ENCODE measurements at regions not wholly inside any gene's neighbourhood (a gene's known extent, or its start where the extent isn't known, plus 50 kb on each side); places are given as distances from the start of the nearest gene placed in this dataset.

DNA sequence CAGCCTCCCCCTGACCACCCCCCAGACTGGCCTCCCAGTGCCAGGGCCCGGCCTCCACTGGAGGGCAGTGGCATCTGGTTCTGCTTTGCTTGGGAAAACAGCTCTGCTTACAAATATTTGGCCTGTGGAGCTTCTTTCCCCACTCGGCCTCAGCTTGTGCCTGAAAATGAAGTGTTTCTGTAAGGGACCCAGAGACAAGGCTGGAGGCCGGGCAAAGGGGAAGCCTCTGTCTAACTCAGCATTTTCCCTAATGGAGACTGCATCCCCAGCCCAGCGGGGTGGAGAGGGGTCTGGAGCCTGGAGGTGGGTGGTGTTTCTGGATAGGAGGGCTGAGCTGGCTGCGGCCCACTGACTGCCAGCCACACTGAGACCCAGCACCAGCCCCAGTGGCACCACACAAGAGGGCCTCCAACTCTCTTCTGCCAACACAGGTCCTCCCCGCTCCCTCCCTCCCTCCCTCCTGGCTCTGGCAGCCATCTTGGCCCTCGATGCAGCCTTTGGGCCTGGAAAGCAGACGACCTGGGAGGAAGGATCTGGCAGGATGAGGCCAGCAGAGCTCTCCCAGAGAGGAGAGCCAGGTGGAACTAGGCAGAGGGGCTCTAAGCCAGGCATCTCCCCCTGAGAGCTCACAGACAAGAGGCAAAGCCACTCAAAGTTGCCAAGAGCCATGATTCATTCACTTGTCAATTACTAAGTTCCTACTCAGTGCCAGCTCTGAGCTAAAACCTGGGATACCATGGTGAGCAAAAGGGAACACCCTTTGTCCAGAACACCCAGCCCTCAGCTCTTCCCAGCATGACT lies 77.1 kb upstream of the CD82 start:
- ATAC-seq: no peak
- no peak for FAIRE-seq

DNA sequence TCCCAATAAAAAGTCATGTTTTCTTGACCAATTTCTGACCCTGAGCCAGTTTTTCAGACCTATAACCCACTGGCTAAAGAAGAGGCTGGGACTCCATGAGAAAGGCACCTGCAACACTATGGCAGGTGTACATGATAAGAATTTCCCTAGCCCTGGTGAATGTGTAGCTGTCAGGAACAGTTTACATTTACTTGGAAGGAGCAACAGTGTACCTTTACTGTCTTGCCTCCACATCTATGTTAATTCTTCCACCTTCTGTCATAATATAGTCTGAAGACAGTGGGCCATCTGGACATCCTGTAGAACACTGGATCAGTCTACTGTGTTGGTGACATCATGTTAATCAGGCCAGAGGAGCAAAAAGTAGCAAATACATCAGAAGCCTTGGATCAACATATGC lies 72.1 kb upstream of the CD82 start:
- ATAC-seq (no peak), FAIRE-seq (no peak), DNase-seq (ENCODE audit: low read depth in 1 of 2, low spot score in 1 of 2) (no peak)
- TF ChIP-seq EHF (CRISPR knock-in tag; IDR thresholded peaks at IDR 0.05): no peak
- TF ChIP-seq, protein P1, sequence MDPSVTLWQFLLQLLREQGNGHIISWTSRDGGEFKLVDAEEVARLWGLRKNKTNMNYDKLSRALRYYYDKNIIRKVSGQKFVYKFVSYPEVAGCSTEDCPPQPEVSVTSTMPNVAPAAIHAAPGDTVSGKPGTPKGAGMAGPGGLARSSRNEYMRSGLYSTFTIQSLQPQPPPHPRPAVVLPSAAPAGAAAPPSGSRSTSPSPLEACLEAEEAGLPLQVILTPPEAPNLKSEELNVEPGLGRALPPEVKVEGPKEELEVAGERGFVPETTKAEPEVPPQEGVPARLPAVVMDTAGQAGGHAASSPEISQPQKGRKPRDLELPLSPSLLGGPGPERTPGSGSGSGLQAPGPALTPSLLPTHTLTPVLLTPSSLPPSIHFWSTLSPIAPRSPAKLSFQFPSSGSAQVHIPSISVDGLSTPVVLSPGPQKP (IDR thresholded peaks at IDR 0.05; ENCODE audit: low read depth, low read length): no peak
- TF ChIP-seq HOXB5 (CRISPR knock-in tag; IDR thresholded peaks at IDR 0.05): no peak
- TF ChIP-seq, protein P2, sequence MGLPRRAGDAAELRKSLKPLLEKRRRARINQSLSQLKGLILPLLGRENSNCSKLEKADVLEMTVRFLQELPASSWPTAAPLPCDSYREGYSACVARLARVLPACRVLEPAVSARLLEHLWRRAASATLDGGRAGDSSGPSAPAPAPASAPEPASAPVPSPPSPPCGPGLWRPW (IDR thresholded peaks at IDR 0.05): no peak
- TF ChIP-seq RFX5 (IDR thresholded peaks at IDR 0.05): no peak
- no peak for TF ChIP-seq KDM5A (IDR thresholded peaks at IDR 0.05)
- no peak for TF ChIP-seq ZC3H11A (IDR thresholded peaks at IDR 0.05)
- no peak for TF ChIP-seq FOXS1 (CRISPR knock-in tag; IDR thresholded peaks at IDR 0.05)
- TF ChIP-seq, protein P3, sequence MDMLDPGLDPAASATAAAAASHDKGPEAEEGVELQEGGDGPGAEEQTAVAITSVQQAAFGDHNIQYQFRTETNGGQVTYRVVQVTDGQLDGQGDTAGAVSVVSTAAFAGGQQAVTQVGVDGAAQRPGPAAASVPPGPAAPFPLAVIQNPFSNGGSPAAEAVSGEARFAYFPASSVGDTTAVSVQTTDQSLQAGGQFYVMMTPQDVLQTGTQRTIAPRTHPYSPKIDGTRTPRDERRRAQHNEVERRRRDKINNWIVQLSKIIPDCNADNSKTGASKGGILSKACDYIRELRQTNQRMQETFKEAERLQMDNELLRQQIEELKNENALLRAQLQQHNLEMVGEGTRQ (IDR thresholded peaks at IDR 0.05): no peak
- no peak for TF ChIP-seq POLR2A (IDR thresholded peaks at IDR 0.05; ENCODE audit: low read length)
- no peak for TF ChIP-seq KDM1A (IDR thresholded peaks at IDR 0.05; ENCODE audit: low read depth)
- no peak for TF ChIP-seq FOSL2 (IDR thresholded peaks at IDR 0.05)
- TF ChIP-seq FOSL2 (CRISPR knock-in tag; IDR thresholded peaks at IDR 0.05): no peak
- no peak for TF ChIP-seq RNF2 (IDR thresholded peaks at IDR 0.05; ENCODE audit: borderline replicate concordance, low read depth)
- no peak for TF ChIP-seq BHLHE40 (IDR thresholded peaks at IDR 0.05; ENCODE audit: low read depth, low read length)
- TF ChIP-seq HOXA7 (CRISPR knock-in tag; IDR thresholded peaks at IDR 0.05): no peak
- TF ChIP-seq HOXB13 (CRISPR knock-in tag; IDR thresholded peaks at IDR 0.05; ENCODE audit: low read depth): no peak
- TF ChIP-seq FOSB (CRISPR knock-in tag; IDR thresholded peaks at IDR 0.05): no peak
- TF ChIP-seq, protein P4, sequence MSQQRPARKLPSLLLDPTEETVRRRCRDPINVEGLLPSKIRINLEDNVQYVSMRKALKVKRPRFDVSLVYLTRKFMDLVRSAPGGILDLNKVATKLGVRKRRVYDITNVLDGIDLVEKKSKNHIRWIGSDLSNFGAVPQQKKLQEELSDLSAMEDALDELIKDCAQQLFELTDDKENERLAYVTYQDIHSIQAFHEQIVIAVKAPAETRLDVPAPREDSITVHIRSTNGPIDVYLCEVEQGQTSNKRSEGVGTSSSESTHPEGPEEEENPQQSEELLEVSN (IDR thresholded peaks at IDR 0.05; ENCODE audit: borderline replicate concordance, low read depth): no peak
- no peak for TF ChIP-seq NR3C1 (IDR thresholded peaks at IDR 0.05)
- TF ChIP-seq CHD2 (IDR thresholded peaks at IDR 0.05; ENCODE audit: low read length, partially characterized antibody): no peak
- Histone ChIP-seq H3K4me1 (no peaks in the 10 kb centered on the region), H3K4me3 (no peak overlapping the region), H3K27ac (no peak overlapping the region), H3K9me3 (no peaks in the 10 kb centered on the region), H3K4me2 (no peak overlapping the region)
- CTCF ChIA-PET: interaction anchor here (1.1 to 1.4 kb wide), 2 partner anchors 124 to 207 kb away, joined by 3 read pairs; no protein-coding TSS in a partner anchor
- POLR2A ChIA-PET: no interaction called here

More for the DNA sequence above, 77.1 kb upstream of the CD82 start:
- Histone ChIP-seq H3K4me3 (no peak overlapping the region), H3K9me3 (no peaks in the 10 kb centered on the region), H3K4me2 (no peak overlapping the region), H3K27ac (no peak overlapping the region), H3K4me1 (no peaks in the 10 kb centered on the region)
- POLR2A ChIA-PET: no interaction called here
- CTCF ChIA-PET: interaction anchor here (0.6 kb wide), 2 partner anchors 153 to 201 kb away, joined by 3 read pairs; no protein-coding TSS in a partner anchor
- no peak for DNase-seq (ENCODE audit: low read depth in 1 of 2, low spot score in 1 of 2)
- WGBS (ENCODE audit: missing lambda C conversion rate): 39% methylated on average over 5 of the region's 8 CpGs
- TF ChIP-seq, protein P4 (IDR thresholded peaks at IDR 0.05; ENCODE audit: borderline replicate concordance, low read depth): no peak
- TF ChIP-seq CHD2 (IDR thresholded peaks at IDR 0.05; ENCODE audit: low read length, partially characterized antibody): no peak

Data from A549 (cell line).